Thyroid gland (tissue), 4 donors: ENCODE measurements at regions not wholly inside any gene's neighbourhood (a gene's known extent, or its start where the extent isn't known, plus 50 kb on each side); places are given as distances from the start of the nearest gene placed in this dataset.

Experiments
- DNase-seq, 2 donors: peaks; one replicate each; pipeline ENCODE4 v3.0.0-alpha.2; 2019
- H3K27ac ChIP-seq, 3 donors: fragments of 200-600 bp; sonication (generic); 1 replicate in 2 of 3; 2 replicates in 1 of 3; pipeline ENCODE4 v1.5.1; 2016 to 2019; ENCODE audit warnings: mild to moderate bottlenecking in 1 of 3, moderate library complexity in 1 of 3
- H3K27me3 ChIP-seq: fragments of 200-600 bp; sonication (generic); one replicate; pipeline ENCODE4 v1.5.1; 2019
- H3K36me3 ChIP-seq, 2 donors: fragments of 200-600 bp; sonication (generic); one replicate each; pipeline ENCODE4 v1.5.1; 2016 to 2019
- H3K4me1 ChIP-seq, 2 donors: fragments of 200-600 bp; sonication (generic); one replicate each; pipeline ENCODE4 v1.5.1; 2017 to 2019
- H3K4me3 ChIP-seq, 3 donors: fragments of 200-600 bp; sonication (generic); replicated peaks in 1 of 3; 1 replicate in 2 of 3; 2 replicates in 1 of 3; pipeline ENCODE4 v1.5.1; 2016; ENCODE audit warnings: mild to moderate bottlenecking in 1 of 3
- H3K9me3 ChIP-seq: fragments of 200-600 bp; sonication (generic); one replicate; pipeline ENCODE4 v1.5.1; 2017
- CTCF ChIP-seq, 6 experiments: fragments of 200-600 bp in 3 of 6; fragments of 450-650 bp in 3 of 6; sonication (generic) in 3 of 6; IDR thresholded peaks; one replicate each; pipeline ENCODE4 v1.5.1; 2016 to 2019; ENCODE audit warnings: antibody characterized with exemption in 6 of 6, mild to moderate bottlenecking in 2 of 6, inconsistent platforms in 1 of 6, moderate library complexity in 1 of 6
- POLR2A ChIP-seq, 2 donors: fragments of 450-650 bp; IDR thresholded peaks; one replicate each; pipeline ENCODE4 v1.6.1; 2017; ENCODE audit warnings: antibody characterized with exemption in 2 of 2, mild to moderate bottlenecking in 2 of 2, moderate library complexity in 1 of 2
- WGBS, 2 donors: methylation state at CpG; one replicate each; pipeline ENCODE4 v1.1.5; 2017; 5-methylcytosine and 5-hydroxymethylcytosine counted together
- intact Hi-C: fragments of 100-400 bp; cut with DNase I; formaldehyde crosslinking; loops from one replicate; pipeline ENCODE4 v1.15.1; 2023

GRCh38 chr20:56974499-56975250, 291.8 kb downstream of the BMP7 start:
- Histone ChIP-seq H3K27me3 (no peaks in the 10 kb centered on the region), H3K9me3 (no peaks in the 10 kb centered on the region), H3K4me1 (no peaks in the 10 kb centered on the region), H3K27ac (no peak overlapping the region), H3K36me3 (no peaks in the 10 kb centered on the region), H3K4me3 (no peak overlapping the region)
- 13 to 16% methylated on average over 15 to 21 of the region's 21 CpGs for WGBS, 2 donors
- intact Hi-C loops: loop anchor here (10.0 kb wide), 1 partner anchor 430 kb away; no protein-coding TSS in a partner anchor
- DNase-seq: peak; percentile 47 to 66
- TF ChIP-seq CTCF (IDR thresholded peaks at IDR 0.05) (peak; percentile 15 to 65 (median 52)), POLR2A (IDR thresholded peaks at IDR 0.05) (no peak)

GRCh38 chr20:56975838-56976237, 290.6 kb downstream of the BMP7 start:
- Histone ChIP-seq H3K27me3 (no peaks in the 10 kb centered on the region), H3K36me3 (no peaks in the 10 kb centered on the region), H3K27ac (no peak overlapping the region), H3K4me1 (no peaks in the 10 kb centered on the region), H3K9me3 (no peaks in the 10 kb centered on the region), H3K4me3 (no peak overlapping the region)
- DNase-seq: no peak
- intact Hi-C loops: loop anchor here (10.0 kb wide), 1 partner anchor 431 kb away; no protein-coding TSS in a partner anchor
- 82 to 86% methylated on average over 2 of the region's 2 CpGs for WGBS, 2 donors
- no peak for TF ChIP-seq CTCF (IDR thresholded peaks at IDR 0.05)
- no peak for TF ChIP-seq POLR2A (IDR thresholded peaks at IDR 0.05)

- 76 to 95% methylated on average over 8 to 9 of the region's 10 CpGs for WGBS, 2 donors
- Histone ChIP-seq H3K27ac (no peak overlapping the region), H3K4me1 (no peaks in the 10 kb centered on the region), H3K36me3 (no peaks in the 10 kb centered on the region), H3K4me3 (no peak overlapping the region), H3K9me3 (no peaks in the 10 kb centered on the region), H3K27me3 (no peaks in the 10 kb centered on the region)
- DNase-seq: no peak
- TF ChIP-seq CTCF (IDR thresholded peaks at IDR 0.05): no peak
- TF ChIP-seq POLR2A (IDR thresholded peaks at IDR 0.05): no peak
- intact Hi-C loops: loop anchor here (10.0 kb wide), 1 partner anchor 432 kb away; no protein-coding TSS in a partner anchor
These were observed 290.1 kb downstream of the BMP7 start for GRCh38 chr20:56976336-56976735.

GRCh38 chr20:56978475-56978874, 288.0 kb downstream of the BMP7 start:
- H3K36me3 ChIP-seq: no peaks in the 10 kb centered on the region
- H3K4me1 ChIP-seq: no peaks in the 10 kb centered on the region
- no peaks in the 10 kb centered on the region for H3K27me3 ChIP-seq
- H3K27ac ChIP-seq: no peak overlapping the region
- H3K9me3 ChIP-seq: no peaks in the 10 kb centered on the region
- no peak overlapping the region for H3K4me3 ChIP-seq
- no peak for DNase-seq
- intact Hi-C loops: loop anchor here (10.0 kb wide), 1 partner anchor 434 kb away; no protein-coding TSS in a partner anchor
- WGBS, 2 donors: 76 to 80% methylated on average over 13 of the region's 13 CpGs
- no peak for TF ChIP-seq POLR2A (IDR thresholded peaks at IDR 0.05)
- no peak for TF ChIP-seq CTCF (IDR thresholded peaks at IDR 0.05)

GRCh38 chr20:56979125-56979524, 287.3 kb downstream of the BMP7 start:
- no peaks in the 10 kb centered on the region for H3K36me3 ChIP-seq
- TF ChIP-seq CTCF (IDR thresholded peaks at IDR 0.05) (no peak), POLR2A (IDR thresholded peaks at IDR 0.05) (no peak)
- intact Hi-C loops: loop anchor here (10.0 kb wide), 1 partner anchor 434 kb away; no protein-coding TSS in a partner anchor
- H3K9me3 ChIP-seq: no peaks in the 10 kb centered on the region
- DNase-seq: no peak
- no peak overlapping the region for H3K27ac ChIP-seq
- H3K4me1 ChIP-seq: no peaks in the 10 kb centered on the region
- no peaks in the 10 kb centered on the region for H3K27me3 ChIP-seq
- no peak overlapping the region for H3K4me3 ChIP-seq
- WGBS, 2 donors: 76 to 89% methylated on average over 4 to 5 of the region's 5 CpGs
